GM12891 (cell line): ENCODE measurements at regions not wholly inside any gene's neighbourhood (a gene's known extent, or its start where the extent isn't known, plus 50 kb on each side); places are given as distances from the start of the nearest gene placed in this dataset.

Source experiments
- PAX5 ChIP-seq: IDR thresholded peaks from 2 replicates; pipeline ENCODE4 v1.6.1; 2011; ENCODE audit warnings: low read length, moderate library complexity, mild to moderate bottlenecking; ENCODE audit not compliant: insufficient read depth, severe bottlenecking
- POLR2A ChIP-seq: IDR thresholded peaks from 2 replicates; pipeline ENCODE4 v1.6.1; 2011; ENCODE audit warnings: low read depth, low read length, control low read depth
- POU2F2 ChIP-seq: IDR thresholded peaks from 2 replicates; pipeline ENCODE4 v1.6.1; 2011; ENCODE audit warnings: low read depth, mild to moderate bottlenecking, control low read depth, low read length, moderate library complexity
- TAF1 ChIP-seq: IDR thresholded peaks from 2 replicates; pipeline ENCODE4 v1.6.1; 2011; ENCODE audit warnings: low read depth, low read length, control low read depth

DNA sequence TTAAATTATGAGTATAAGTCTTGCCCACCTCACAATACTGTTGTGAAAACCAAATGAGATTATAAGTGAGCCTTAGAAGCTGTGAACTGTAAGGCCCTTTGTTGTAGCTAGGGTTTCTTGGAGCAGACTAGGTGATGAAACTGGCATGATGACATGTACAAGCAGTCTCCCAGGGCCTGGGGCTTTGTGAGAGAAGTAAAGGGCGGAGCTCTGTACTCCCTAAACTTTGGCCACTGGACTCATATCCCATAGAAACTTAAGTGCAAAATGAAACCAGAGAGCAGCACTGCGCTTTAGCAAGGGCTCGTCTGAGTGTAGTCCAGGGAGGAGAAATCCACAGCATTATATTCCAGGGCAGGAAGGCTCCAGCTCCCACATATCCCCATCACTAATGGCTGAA is 385.6 kb upstream of the FGF16 start:
- TF ChIP-seq POLR2A (no peak), TAF1 (no peak), PAX5 (no peak), POU2F2 (no peak)
